ENCODE measurements at regions not wholly inside any gene's neighbourhood (a gene's known extent, or its start where the extent isn't known, plus 50 kb on each side); places are given as distances from the start of the nearest gene placed in this dataset.
A peak's percentile ranks its signal among the peaks of the same experiment; 100 is the strongest.

DNA sequence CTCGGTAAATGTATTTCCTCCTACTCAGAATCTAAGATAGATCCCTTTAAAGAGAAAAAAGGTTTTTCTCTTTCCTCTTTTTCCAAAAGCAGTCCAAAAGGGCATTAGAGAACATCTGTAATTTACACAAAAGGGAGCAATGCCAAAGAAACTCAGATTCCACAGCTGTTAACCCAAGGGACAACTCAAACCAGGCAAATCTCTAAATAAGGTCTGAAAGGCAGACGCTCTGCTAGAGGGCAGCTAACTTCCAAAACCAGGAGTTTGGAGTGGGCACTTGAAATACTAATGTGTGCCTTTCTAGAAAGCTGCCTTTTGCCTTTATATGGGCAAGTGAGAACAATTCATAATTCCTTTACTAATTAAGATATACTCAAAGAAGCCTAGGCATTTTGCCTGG lies 435.7 kb downstream of the ZFHX3 start:
- H3K4me3 Mint-ChIP-seq, result no peak overlapping the region
- no peak for DNase-seq
- TF ChIP-seq, protein P1, sequence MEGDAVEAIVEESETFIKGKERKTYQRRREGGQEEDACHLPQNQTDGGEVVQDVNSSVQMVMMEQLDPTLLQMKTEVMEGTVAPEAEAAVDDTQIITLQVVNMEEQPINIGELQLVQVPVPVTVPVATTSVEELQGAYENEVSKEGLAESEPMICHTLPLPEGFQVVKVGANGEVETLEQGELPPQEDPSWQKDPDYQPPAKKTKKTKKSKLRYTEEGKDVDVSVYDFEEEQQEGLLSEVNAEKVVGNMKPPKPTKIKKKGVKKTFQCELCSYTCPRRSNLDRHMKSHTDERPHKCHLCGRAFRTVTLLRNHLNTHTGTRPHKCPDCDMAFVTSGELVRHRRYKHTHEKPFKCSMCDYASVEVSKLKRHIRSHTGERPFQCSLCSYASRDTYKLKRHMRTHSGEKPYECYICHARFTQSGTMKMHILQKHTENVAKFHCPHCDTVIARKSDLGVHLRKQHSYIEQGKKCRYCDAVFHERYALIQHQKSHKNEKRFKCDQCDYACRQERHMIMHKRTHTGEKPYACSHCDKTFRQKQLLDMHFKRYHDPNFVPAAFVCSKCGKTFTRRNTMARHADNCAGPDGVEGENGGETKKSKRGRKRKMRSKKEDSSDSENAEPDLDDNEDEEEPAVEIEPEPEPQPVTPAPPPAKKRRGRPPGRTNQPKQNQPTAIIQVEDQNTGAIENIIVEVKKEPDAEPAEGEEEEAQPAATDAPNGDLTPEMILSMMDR (IDR thresholded peaks at IDR 0.05), result no peak
- no peaks in the 10 kb centered on the region for H4K20me1 ChIP-seq (ENCODE audit: insufficient read depth, low read length)
- H3K79me2 ChIP-seq (ENCODE audit: insufficient read depth, low read length), result no peaks in the 10 kb centered on the region
- peaks cover under 1 to 10% (median 3%) of the 10 kb centered on the region in 7 donors for H3K9me3 Mint-ChIP-seq
- intact Hi-C loops (cut with micrococcal nuclease), result no loop called here
- H3K27me3 ChIP-seq (ENCODE audit: control insufficient read depth in 2 of 2, insufficient read depth in 2 of 2, low read length in 2 of 2), result no peaks in the 10 kb centered on the region
- no peak overlapping the region for H2AFZ ChIP-seq (ENCODE audit: insufficient read depth, low read depth, low read length, poor library complexity, severe bottlenecking)
- H3K36me3 ChIP-seq (replicated peaks in 1 of 2; ENCODE audit: control insufficient read depth in 1 of 2, insufficient read depth in 2 of 2, low read length in 2 of 2), result no peaks in the 10 kb centered on the region
- no CpG with 5 or more reads among the region's 2 CpGs for WGBS (ENCODE audit: insufficient coverage)
- peaks cover 3 to 4% of the 10 kb centered on the region in 2 donors for H3K36me3 Mint-ChIP-seq
- no peak overlapping the region for H3K27ac ChIP-seq (ENCODE audit: low read depth in 1 of 2, low read length in 2 of 2)
- no peak overlapping the region for H3K4me3 ChIP-seq (replicated peaks in 1 of 3; ENCODE audit: low read depth in 2 of 3, low read length in 3 of 3)
- H3K4me1 ChIP-seq (ENCODE audit: control insufficient read depth in 1 of 2, insufficient read depth in 2 of 2, low read length in 2 of 2), result peaks cover 0 to 3% of the 10 kb centered on the region in 2 donors
- H3K27ac Mint-ChIP-seq, result no peak overlapping the region
- H3K9me3 ChIP-seq (replicated peaks in 1 of 2; ENCODE audit: control insufficient read depth in 1 of 2, insufficient read depth in 1 of 2, low read length in 2 of 2), result no peaks in the 10 kb centered on the region
- peaks cover 7% of the 10 kb centered on the region for H3K4me1 Mint-ChIP-seq
- peaks cover 0 to 2% (median 0%) of the 10 kb centered on the region in 3 donors for H3K27me3 Mint-ChIP-seq (ENCODE audit: low read depth in 3 of 3)
- no peak overlapping the region for H3K9ac ChIP-seq (ENCODE audit: insufficient read depth, low read length, poor library complexity, severe bottlenecking)
- H3K4me2 ChIP-seq (replicated peaks; ENCODE audit: extremely low read depth, low read length, poor library complexity, severe bottlenecking), result no peak overlapping the region

DNA sequence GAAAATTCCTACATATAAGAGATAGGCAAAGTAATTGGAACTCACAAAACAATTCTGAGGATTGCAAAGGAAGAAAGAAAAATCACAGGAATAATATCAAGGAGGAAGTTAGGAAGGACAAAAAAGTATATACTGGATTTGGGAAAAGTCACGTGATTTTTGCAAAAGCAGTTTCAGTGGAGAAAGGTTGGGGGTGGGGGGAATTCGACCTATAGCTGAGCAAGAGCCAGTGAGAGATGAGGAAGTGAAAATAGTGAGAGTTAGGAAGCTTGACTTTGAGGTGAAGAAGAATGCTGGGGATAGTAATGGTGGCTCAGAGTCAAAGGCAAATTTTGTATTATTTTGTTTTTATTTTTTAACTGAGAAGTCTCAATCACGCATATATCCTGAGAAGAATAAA lies 438.0 kb upstream of the PMFBP1 start:
- Histone ChIP-seq H3K79me2 (ENCODE audit: insufficient read depth, low read length) (no peaks in the 10 kb centered on the region), H2AFZ (ENCODE audit: insufficient read depth, low read depth, low read length, poor library complexity, severe bottlenecking) (peak overlapping the region; percentile 2), H3K9ac (ENCODE audit: insufficient read depth, low read length, poor library complexity, severe bottlenecking) (no peak overlapping the region), H3K4me1 (ENCODE audit: control insufficient read depth in 1 of 2, insufficient read depth in 2 of 2, low read length in 2 of 2) (peaks cover 0 to 3% of the 10 kb centered on the region in 2 donors), H3K27ac (ENCODE audit: low read depth in 1 of 2, low read length in 2 of 2) (no peak overlapping the region), H4K20me1 (ENCODE audit: insufficient read depth, low read length) (no peaks in the 10 kb centered on the region), H3K27me3 (ENCODE audit: control insufficient read depth in 2 of 2, insufficient read depth in 2 of 2, low read length in 2 of 2) (no peaks in the 10 kb centered on the region), H3K36me3 (replicated peaks in 1 of 2; ENCODE audit: control insufficient read depth in 1 of 2, insufficient read depth in 2 of 2, low read length in 2 of 2) (no peaks in the 10 kb centered on the region), H3K9me3 (replicated peaks in 1 of 2; ENCODE audit: control insufficient read depth in 1 of 2, insufficient read depth in 1 of 2, low read length in 2 of 2) (no peaks in the 10 kb centered on the region), H3K4me3 (replicated peaks in 1 of 3; ENCODE audit: low read depth in 2 of 3, low read length in 3 of 3) (no peak overlapping the region), H3K4me2 (replicated peaks; ENCODE audit: extremely low read depth, low read length, poor library complexity, severe bottlenecking) (no peak overlapping the region)
- peak overlapping the region in 1 of 7 donors; percentile 0 for H3K27ac Mint-ChIP-seq
- no peak overlapping the region for H3K4me3 Mint-ChIP-seq
- 40% methylated on average over 3 of the region's 3 CpGs for WGBS (ENCODE audit: insufficient coverage)
- TF ChIP-seq, protein P1 (IDR thresholded peaks at IDR 0.05), result no peak
- intact Hi-C loops (cut with micrococcal nuclease), result no loop called here
- no peaks in the 10 kb centered on the region for H3K36me3 Mint-ChIP-seq
- DNase-seq, result peak in 1 of 3 donors; percentile 12
- H3K9me3 Mint-ChIP-seq, result peaks cover 0 to 10% (median 2%) of the 10 kb centered on the region in 7 donors
- H3K27me3 Mint-ChIP-seq (ENCODE audit: low read depth in 3 of 3), result peaks cover 0 to 2% (median 0%) of the 10 kb centered on the region in 3 donors
- peaks cover 7% of the 10 kb centered on the region for H3K4me1 Mint-ChIP-seq
